CD4-positive, alpha-beta memory T cell (primary cell): ENCODE measurements at regions not wholly inside any gene's neighbourhood (a gene's known extent, or its start where the extent isn't known, plus 50 kb on each side); places are given as distances from the start of the nearest gene placed in this dataset.

ENCODE experiments used
- CTCF ChIA-PET: fragments of 350-600 bp; sonication (Branson Sonifier 250); formaldehyde crosslinking; loops from one replicate; lab custom pipeline; 2021; ENCODE audit warnings: inconsistent platforms; ENCODE audit not compliant: partially characterized antibody; lab: Charles Lee
- POLR2A ChIA-PET: fragments of 350-600 bp; sonication (Branson Sonifier 250); formaldehyde crosslinking; loops from one replicate; lab custom pipeline; 2021; ENCODE audit not compliant: partially characterized antibody; lab: Charles Lee
- DNase-seq, 5 donors: peaks; one replicate each; pipeline versions ENCODE4 v3.0.0 to v3.0.0-alpha.2; 2020 to 2022; ENCODE audit warnings: mixed read lengths in 1 of 5
- H3K27ac ChIP-seq: one replicate; pipeline ENCODE4 v1.7.0; 2013; ENCODE audit warnings: low read depth, low read length
- H3K27me3 ChIP-seq: 2 replicates; pipeline ENCODE4 v1.7.0; 2013; ENCODE audit warnings: mild to moderate bottlenecking, low read length, moderate library complexity; ENCODE audit not compliant: insufficient read depth
- H3K36me3 ChIP-seq: 2 replicates; pipeline ENCODE4 v1.7.0; 2013; ENCODE audit warnings: mild to moderate bottlenecking, low read length, moderate library complexity; ENCODE audit not compliant: insufficient read depth
- H3K4me1 ChIP-seq: 2 replicates; pipeline ENCODE4 v1.7.0; 2013; ENCODE audit warnings: mild to moderate bottlenecking, low read length, moderate library complexity; ENCODE audit not compliant: insufficient read depth
- H3K4me3 ChIP-seq, 2 donors: one replicate each; pipeline ENCODE4 v1.7.0; 2013; ENCODE audit warnings: low read length in 2 of 2, mild to moderate bottlenecking in 1 of 2
- H3K9me3 ChIP-seq, 2 donors: one replicate each; pipeline ENCODE4 v1.7.0; 2013; ENCODE audit warnings: low read length in 2 of 2, control low read depth in 1 of 2; ENCODE audit not compliant: control insufficient read depth in 1 of 2
- H3K27ac Mint-ChIP-seq, 7 donors: one replicate each; pipeline ENCODE4 v1.8.0; 2020 to 2021; ENCODE audit warnings: mixed read lengths in 7 of 7, mild to moderate bottlenecking in 6 of 7, inconsistent platforms in 3 of 7, moderate library complexity in 3 of 7
- H3K27me3 Mint-ChIP-seq, 2 donors: one replicate each; pipeline ENCODE4 v1.8.0; 2020 to 2021; ENCODE audit warnings: mixed read lengths in 2 of 2
- H3K36me3 Mint-ChIP-seq, 2 donors: one replicate each; pipeline ENCODE4 v1.8.0; 2020 to 2021; ENCODE audit warnings: mixed read lengths in 2 of 2, inconsistent platforms in 1 of 2, mild to moderate bottlenecking in 1 of 2
- H3K4me1 Mint-ChIP-seq, 4 donors: one replicate each; pipeline ENCODE4 v1.8.0; 2020 to 2021; ENCODE audit warnings: mixed read lengths in 4 of 4, mild to moderate bottlenecking in 1 of 4
- H3K4me3 Mint-ChIP-seq, 8 donors: one replicate each; pipeline ENCODE4 v1.8.0; 2020 to 2021; ENCODE audit warnings: mixed read lengths in 8 of 8, mild to moderate bottlenecking in 7 of 8, moderate library complexity in 6 of 8, inconsistent platforms in 3 of 8
- H3K9me3 Mint-ChIP-seq, 8 donors: one replicate each; pipeline ENCODE4 v1.8.0; 2020 to 2021; ENCODE audit warnings: mixed read lengths in 8 of 8, mild to moderate bottlenecking in 5 of 8, inconsistent platforms in 3 of 8, moderate library complexity in 1 of 8
- intact Hi-C: fragments of 100-400 bp; cut with micrococcal nuclease; formaldehyde crosslinking; loops from one replicate; pipeline ENCODE4 v1.15.1; 2023

GRCh38 chr5:158313027-158313732 is 454.2 kb upstream of the CLINT1 start:
- Histone ChIP-seq H3K27ac (no peak overlapping the region), H3K36me3 (no peaks in the 10 kb centered on the region), H3K4me3 (no peak overlapping the region), H3K9me3 (no peaks in the 10 kb centered on the region), H3K27me3 (no peaks in the 10 kb centered on the region), H3K4me1 (no peaks in the 10 kb centered on the region)
- ChIA-PET CTCF (no interaction called here), POLR2A (no interaction called here)
- H3K4me3 Mint-ChIP-seq = no peak overlapping the region
- DNase-seq = no peak
- peaks cover 0 to 3% of the 10 kb centered on the region in 2 donors for H3K27me3 Mint-ChIP-seq
- H3K9me3 Mint-ChIP-seq = peaks cover 0 to 5% (median 0%) of the 10 kb centered on the region in 8 donors
- no peaks in the 10 kb centered on the region for H3K36me3 Mint-ChIP-seq
- no peaks in the 10 kb centered on the region for H3K4me1 Mint-ChIP-seq
- H3K27ac Mint-ChIP-seq = peak overlapping the region in 1 of 7 donors; percentile 58
- intact Hi-C loops = no loop called here

- H3K27ac Mint-ChIP-seq = no peak overlapping the region
- H3K27me3 Mint-ChIP-seq = peaks cover 0 to 4% of the 10 kb centered on the region in 2 donors
Measured at GRCh38 chr5:158309088-158309807, 450.3 kb upstream of the CLINT1 start.

GRCh38 chr5:158308429-158309025 is 449.6 kb upstream of the CLINT1 start:
- Histone ChIP-seq H3K9me3 (no peaks in the 10 kb centered on the region), H3K27ac (no peak overlapping the region), H3K27me3 (no peaks in the 10 kb centered on the region), H3K4me3 (no peak overlapping the region), H3K4me1 (no peaks in the 10 kb centered on the region), H3K36me3 (no peaks in the 10 kb centered on the region)
- Mint-ChIP-seq H3K27me3 (peaks cover 0 to 2% of the 10 kb centered on the region in 2 donors), H3K9me3 (peaks cover 0 to 5% (median 0%) of the 10 kb centered on the region in 8 donors), H3K36me3 (no peaks in the 10 kb centered on the region), H3K4me3 (no peak overlapping the region), H3K4me1 (no peaks in the 10 kb centered on the region), H3K27ac (no peak overlapping the region)
- ChIA-PET CTCF (no interaction called here), POLR2A (no interaction called here)
- intact Hi-C loops = no loop called here
- no peak for DNase-seq

More at GRCh38 chr5:158309088-158309807, 450.3 kb upstream of the CLINT1 start:
- no peaks in the 10 kb centered on the region for H3K36me3 Mint-ChIP-seq
- intact Hi-C loops = no loop called here
- H3K9me3 Mint-ChIP-seq = peaks cover 0 to 5% (median 0%) of the 10 kb centered on the region in 8 donors
- no peaks in the 10 kb centered on the region for H3K4me1 ChIP-seq
- POLR2A ChIA-PET = no interaction called here
- no peak overlapping the region for H3K27ac ChIP-seq
- H3K9me3 ChIP-seq = no peaks in the 10 kb centered on the region
- no peak overlapping the region for H3K4me3 Mint-ChIP-seq
- H3K4me3 ChIP-seq = no peak overlapping the region
- DNase-seq = no peak
- CTCF ChIA-PET = no interaction called here
- no peaks in the 10 kb centered on the region for H3K4me1 Mint-ChIP-seq
- H3K36me3 ChIP-seq = no peaks in the 10 kb centered on the region
- no peaks in the 10 kb centered on the region for H3K27me3 ChIP-seq

GRCh38 chr5:158305861-158306260 is 446.9 kb upstream of the CLINT1 start:
- no peaks in the 10 kb centered on the region for H3K9me3 ChIP-seq
- DNase-seq = no peak
- no peak overlapping the region for H3K27ac ChIP-seq
- H3K27me3 Mint-ChIP-seq = peaks cover 0 to 3% of the 10 kb centered on the region in 2 donors
- intact Hi-C loops = no loop called here
- H3K4me1 ChIP-seq = no peaks in the 10 kb centered on the region
- no peaks in the 10 kb centered on the region for H3K4me1 Mint-ChIP-seq
- no peaks in the 10 kb centered on the region for H3K36me3 Mint-ChIP-seq
- H3K27me3 ChIP-seq = no peaks in the 10 kb centered on the region
- POLR2A ChIA-PET = no interaction called here
- H3K36me3 ChIP-seq = no peaks in the 10 kb centered on the region
- no peak overlapping the region for H3K4me3 Mint-ChIP-seq
- H3K27ac Mint-ChIP-seq = no peak overlapping the region
- H3K9me3 Mint-ChIP-seq = peaks cover 0 to 5% (median 0%) of the 10 kb centered on the region in 8 donors
- H3K4me3 ChIP-seq = no peak overlapping the region
- CTCF ChIA-PET = interaction anchor here (0.8 kb wide), 1 partner anchor 11 kb away, joined by 3 read pairs; no protein-coding TSS in a partner anchor

GRCh38 chr5:158304607-158305006 is 445.7 kb upstream of the CLINT1 start:
- H3K27me3 ChIP-seq = no peaks in the 10 kb centered on the region
- Mint-ChIP-seq H3K4me1 (no peaks in the 10 kb centered on the region), H3K9me3 (no peaks in the 10 kb centered on the region), H3K36me3 (no peaks in the 10 kb centered on the region), H3K27me3 (peaks cover 0 to 3% of the 10 kb centered on the region in 2 donors), H3K27ac (no peak overlapping the region), H3K4me3 (no peak overlapping the region)
- no peak overlapping the region for H3K4me3 ChIP-seq
- ChIA-PET POLR2A (no interaction called here), CTCF (no interaction called here)
- intact Hi-C loops = no loop called here
- H3K27ac ChIP-seq = no peak overlapping the region
- no peaks in the 10 kb centered on the region for H3K9me3 ChIP-seq
- DNase-seq = no peak
- H3K4me1 ChIP-seq = no peaks in the 10 kb centered on the region
- H3K36me3 ChIP-seq = no peaks in the 10 kb centered on the region

GRCh38 chr5:158303883-158304282 is 444.9 kb upstream of the CLINT1 start:
- Mint-ChIP-seq H3K9me3 (no peaks in the 10 kb centered on the region), H3K27me3 (peaks cover 0 to 3% of the 10 kb centered on the region in 2 donors), H3K4me3 (no peak overlapping the region), H3K27ac (no peak overlapping the region), H3K4me1 (no peaks in the 10 kb centered on the region), H3K36me3 (no peaks in the 10 kb centered on the region)
- H3K27ac ChIP-seq = no peak overlapping the region
- DNase-seq = no peak
- H3K4me3 ChIP-seq = no peak overlapping the region
- no peaks in the 10 kb centered on the region for H3K4me1 ChIP-seq
- H3K9me3 ChIP-seq = no peaks in the 10 kb centered on the region
- intact Hi-C loops = no loop called here
- ChIA-PET CTCF (no interaction called here), POLR2A (no interaction called here)
- no peaks in the 10 kb centered on the region for H3K36me3 ChIP-seq
- H3K27me3 ChIP-seq = no peaks in the 10 kb centered on the region

GRCh38 chr5:158303275-158303674 is 444.3 kb upstream of the CLINT1 start:
- ChIA-PET POLR2A (no interaction called here), CTCF (no interaction called here)
- intact Hi-C loops = no loop called here
- H3K9me3 Mint-ChIP-seq = no peaks in the 10 kb centered on the region
- peaks cover 0 to 3% of the 10 kb centered on the region in 2 donors for H3K27me3 Mint-ChIP-seq
- no peak overlapping the region for H3K27ac ChIP-seq
- no peak for DNase-seq
- no peaks in the 10 kb centered on the region for H3K27me3 ChIP-seq
- H3K9me3 ChIP-seq = no peaks in the 10 kb centered on the region
- H3K36me3 Mint-ChIP-seq = no peaks in the 10 kb centered on the region
- no peak overlapping the region for H3K27ac Mint-ChIP-seq
- H3K4me3 ChIP-seq = no peak overlapping the region
- H3K4me1 ChIP-seq = no peaks in the 10 kb centered on the region
- no peaks in the 10 kb centered on the region for H3K4me1 Mint-ChIP-seq
- H3K4me3 Mint-ChIP-seq = no peak overlapping the region
- no peaks in the 10 kb centered on the region for H3K36me3 ChIP-seq
